GM18517 (cell line): ENCODE measurements at regions not wholly inside any gene's neighbourhood (a gene's known extent, or its start where the extent isn't known, plus 50 kb on each side); places are given as distances from the start of the nearest gene placed in this dataset.
"Not testable (repeated sequence)": the region's sequence is repeated elsewhere in the genome, so short reads cannot be mapped to it uniquely, and the experiment has no call there.

Experiments
- ATAC-seq: cut with Tn5 transposase; IDR thresholded peaks from one replicate; pipeline ENCODE4 v1.9.1; 2021; ENCODE audit warnings: mild to moderate bottlenecking, moderate library complexity; ENCODE audit not compliant: unreplicated experiment

DNA sequence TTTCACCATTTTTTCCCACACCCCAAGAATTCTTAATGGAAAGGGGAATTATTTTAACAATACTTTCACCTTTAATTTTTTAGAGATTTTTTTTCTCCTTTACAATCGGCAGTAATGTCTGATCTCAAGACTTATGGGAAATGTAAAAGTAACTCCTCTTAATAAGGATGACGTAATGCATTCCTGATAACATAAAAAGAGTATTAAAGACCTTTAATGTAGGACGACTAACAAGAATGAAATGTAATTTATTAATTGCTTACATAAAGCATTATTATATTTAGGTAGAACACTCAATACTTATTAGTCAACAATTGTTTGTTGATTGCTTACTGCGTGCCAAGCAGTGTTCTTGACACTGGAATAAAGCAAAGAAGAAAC lies 416.8 kb upstream of the NAALADL2 start:
- ATAC-seq = no peak

DNA sequence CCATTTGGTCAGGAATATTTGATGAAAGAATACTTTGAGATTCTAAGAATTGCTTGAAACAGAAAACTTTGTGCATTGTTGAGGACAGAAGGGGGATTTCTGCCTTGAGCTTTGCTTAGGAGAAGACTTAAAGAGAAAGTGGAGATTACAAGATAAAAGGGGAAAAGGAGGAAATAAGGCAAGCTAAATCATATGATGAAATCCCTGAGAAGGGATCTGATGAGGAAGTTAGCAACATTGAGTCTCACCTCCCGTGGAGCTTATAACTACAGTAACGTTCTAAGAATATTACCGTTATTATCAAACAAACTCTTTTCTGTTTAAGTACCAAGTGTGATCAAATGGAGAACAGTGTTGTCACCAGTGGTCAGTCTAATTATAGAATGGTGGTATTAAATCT lies 414.7 kb upstream of the NAALADL2 start:
- ATAC-seq = no peak

DNA sequence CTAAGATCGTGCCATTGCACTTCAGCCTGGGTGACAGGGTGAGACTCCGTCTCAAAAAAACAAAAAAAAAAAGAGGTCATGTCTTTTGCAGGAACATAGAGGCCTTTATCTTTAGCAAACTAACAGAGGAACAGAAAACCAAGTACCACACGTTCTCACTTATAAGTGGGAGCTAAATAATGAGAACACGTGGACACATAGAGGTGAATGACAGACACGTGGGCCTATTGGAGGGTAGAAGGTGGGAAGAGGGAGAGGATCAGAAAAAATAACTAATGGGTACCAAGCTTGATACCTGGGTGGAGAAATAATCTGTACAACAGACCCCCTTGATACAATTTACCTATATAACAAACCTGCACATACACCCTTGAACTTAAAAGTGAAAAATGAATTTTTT lies 401.4 kb upstream of the NAALADL2 start:
- no peak for ATAC-seq

DNA sequence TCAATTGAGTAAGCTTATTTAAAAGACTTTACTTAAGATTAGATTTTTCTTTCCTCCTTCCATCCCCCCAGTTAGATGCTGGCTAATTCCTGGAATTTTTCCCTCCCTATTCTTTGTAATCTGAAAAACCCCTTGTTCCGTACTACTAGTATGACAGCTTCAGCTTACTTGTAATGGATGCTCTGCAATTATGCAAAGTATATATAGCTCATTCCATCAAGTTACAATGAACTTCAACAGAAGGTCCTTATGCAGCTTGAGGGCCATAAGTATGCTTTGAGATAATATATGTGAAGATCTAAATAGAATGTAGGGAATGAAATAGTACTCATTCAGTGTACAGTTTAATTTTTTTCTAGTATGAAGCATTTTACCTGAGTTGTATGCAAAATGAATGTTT lies 398.3 kb upstream of the NAALADL2 start:
- no peak for ATAC-seq

DNA sequence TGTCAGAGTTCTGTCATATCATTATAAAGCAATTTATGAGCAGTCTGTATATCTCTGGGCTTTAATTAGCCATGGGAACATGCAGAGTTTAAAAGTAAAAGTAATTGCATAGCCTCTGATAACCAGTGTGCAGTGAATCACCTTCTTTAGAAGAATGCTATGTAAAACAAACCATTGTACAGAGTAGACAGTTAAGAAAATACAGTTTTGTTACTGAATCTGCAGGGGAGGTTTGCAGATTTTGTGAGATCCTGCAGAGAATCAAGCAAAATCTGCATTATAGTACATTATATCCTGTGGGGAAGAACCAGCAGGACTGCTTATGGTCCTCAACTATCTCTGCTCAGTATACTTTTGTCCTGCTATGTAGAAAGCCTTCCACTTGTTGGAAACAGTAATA lies 396.2 kb upstream of the NAALADL2 start:
- ATAC-seq = no peak

DNA sequence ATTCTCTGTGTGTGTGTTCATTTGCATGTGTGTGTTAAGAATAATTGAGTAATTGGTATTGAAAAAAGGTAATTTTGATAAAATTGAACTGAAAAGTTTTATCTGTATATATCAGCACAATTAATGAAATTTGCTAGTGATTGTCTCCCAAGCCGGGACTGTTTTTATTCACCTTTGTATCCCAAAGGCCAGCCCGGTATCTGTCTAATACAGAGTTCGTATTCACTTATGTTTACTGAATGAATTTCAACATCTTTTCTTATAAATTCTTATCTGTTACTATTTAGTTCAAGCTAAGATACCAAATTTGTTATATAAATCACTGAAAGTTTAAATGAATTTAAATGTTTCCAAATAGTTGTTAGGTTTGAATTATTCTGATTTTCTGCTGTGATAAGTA lies 394.0 kb upstream of the NAALADL2 start:
- ATAC-seq = no peak

DNA sequence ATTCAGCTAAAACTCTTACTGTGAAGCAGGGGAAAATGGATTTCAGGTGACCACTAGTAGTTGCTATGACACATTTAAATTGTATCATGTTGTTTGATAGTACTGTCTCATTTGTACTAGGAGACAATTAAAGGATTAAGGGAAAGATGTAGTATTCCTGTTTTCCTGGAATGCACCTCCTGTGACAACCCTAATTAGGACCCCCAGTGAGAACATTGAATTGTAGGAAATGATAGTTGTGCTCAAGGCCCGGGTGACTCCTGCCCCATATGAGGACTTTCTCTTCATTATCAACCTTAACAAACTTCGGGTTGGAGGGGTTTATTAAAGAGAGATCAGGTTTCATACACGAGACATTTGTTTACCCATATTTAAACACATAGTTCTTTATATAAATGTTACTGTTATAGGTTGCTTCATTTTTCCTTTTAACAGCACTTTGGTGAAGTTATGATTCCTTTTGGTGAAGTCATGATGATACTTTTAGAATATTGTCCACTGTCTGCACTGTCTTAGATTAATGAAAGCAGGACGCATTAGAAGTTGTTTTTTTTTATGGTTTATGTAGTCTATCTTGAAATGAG lies 392.6 kb upstream of the NAALADL2 start:
- ATAC-seq = no peak

DNA sequence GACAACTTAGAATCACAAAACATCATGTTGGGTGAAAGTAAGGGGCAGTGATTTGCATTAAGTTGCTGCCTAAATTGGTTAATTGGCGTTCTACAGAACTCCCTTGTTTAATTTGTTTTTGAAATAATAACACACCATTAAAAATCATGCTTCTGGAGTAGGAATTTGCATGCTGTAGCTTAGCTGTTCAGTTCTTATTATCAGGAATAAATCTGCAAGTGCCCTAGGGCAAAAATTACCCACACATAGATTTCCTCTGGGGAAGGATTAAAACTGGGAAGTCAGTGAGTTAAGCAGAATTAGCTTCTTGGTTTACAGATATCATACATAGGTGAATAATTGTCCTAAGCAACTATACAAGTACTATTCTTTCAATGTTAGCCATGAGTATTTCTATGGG lies 381.6 kb upstream of the NAALADL2 start:
- ATAC-seq = no peak

DNA sequence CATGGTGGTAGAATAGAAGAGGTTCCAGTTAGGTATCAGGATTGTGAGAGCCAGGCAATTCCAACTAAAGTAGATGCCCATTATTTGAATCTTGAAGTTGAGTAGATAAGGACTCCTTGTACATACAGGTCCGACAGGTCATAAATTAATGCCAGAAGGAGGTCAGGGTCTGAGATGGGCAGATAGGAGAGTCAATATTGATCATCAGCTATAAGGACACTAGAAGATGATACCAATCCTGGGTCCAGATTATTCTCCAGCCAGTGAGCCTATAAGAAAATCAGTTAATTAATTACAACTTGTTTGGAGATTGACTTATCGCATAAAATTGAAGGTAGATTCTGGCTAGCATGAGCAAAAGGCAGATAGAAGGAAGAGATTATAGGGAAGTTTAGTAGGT lies 378.4 kb upstream of the NAALADL2 start:
- ATAC-seq = no peak

DNA sequence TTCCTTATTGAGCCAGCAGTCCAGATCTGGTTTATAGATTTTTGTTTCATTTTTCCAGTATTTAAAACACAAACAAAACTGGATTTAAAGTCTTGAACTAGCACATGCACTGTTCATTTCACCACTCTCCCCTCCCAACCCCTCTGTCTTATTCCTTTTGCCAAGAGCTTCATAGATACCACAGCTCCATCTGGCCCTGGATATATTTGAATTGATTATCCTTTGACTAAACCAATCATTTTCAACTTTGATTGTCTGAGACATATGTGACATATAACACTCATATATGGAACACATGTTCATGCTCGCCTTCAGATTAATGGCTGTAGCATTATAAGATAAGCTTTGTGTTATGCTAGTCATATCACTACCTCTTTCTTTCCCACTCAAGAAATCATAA lies 376.6 kb upstream of the NAALADL2 start:
- no peak for ATAC-seq

DNA sequence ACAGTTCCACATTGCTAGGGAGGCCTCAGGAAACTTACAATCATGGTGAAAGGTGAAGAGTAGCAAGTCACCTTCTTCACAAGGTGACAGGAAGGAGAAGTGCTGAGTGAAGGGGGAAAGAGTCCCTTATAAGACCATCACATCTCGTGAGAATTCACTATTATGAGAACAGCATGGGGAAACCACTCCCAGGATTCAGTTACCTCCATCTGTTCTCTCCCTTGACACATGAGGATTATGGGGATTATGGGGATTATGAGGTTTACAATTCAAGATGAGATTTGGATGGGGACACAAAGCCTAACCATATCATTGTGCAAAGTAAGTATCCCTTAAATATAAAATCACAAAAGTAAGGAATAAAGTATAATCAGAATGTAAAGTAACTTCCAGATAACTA lies 375.9 kb upstream of the NAALADL2 start:
- ATAC-seq = no peak

DNA sequence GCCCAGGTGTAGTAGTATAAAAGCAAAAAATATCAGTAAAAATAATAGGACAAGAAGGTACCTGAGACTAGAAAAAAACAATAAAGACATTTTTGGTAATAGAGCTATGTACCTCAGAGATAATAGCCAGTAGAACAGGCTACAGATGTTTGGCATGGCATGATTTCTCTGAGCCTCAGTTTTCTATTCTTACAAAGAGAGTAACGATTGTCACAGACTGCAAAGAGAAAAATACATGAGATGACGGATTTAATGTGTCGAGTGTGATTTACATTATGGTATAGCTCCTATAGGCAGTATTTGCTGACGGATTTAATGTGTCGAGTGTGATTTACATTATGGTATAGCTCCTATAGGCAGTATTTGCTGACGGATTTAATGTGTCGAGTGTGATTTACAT lies 375.3 kb upstream of the NAALADL2 start:
- ATAC-seq = not testable (repeated sequence)

DNA sequence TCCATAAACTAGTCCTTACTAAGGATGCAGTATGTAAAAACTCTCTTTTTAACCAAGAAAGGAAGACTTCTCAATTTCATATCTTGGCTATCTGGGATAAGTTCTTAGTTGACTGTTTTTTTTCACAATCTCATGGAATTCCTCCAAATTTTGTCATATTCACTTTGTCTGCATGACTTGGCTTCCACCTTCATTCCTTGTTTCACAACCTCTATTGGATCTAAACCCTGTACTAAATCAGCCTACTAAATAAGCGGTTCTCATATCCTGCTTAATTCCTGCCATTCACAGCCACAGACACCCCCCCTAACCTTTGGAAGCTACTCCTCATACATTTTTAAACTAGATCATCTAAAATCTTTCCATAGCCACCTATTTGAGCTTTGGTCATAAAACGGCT lies 370.6 kb upstream of the NAALADL2 start:
- ATAC-seq = no peak

DNA sequence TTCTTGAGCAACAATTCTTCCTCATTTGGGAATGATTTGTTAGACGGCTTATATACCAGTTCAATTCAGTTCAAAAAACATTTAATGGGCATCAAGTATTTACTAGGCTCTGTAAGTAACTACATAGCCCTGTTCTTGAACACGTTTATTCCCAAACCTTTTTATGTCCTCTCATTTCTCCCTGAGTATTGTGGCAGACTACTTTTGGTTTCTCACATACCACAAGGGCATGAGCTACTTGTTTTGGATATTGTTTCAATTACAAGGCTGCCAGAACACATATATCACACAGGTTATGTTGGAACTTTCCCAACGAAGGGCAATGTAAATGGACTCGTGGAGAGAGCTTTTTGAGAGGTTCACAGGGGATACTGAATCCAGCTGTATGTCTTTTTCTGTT lies 363.8 kb upstream of the NAALADL2 start:
- ATAC-seq = no peak

DNA sequence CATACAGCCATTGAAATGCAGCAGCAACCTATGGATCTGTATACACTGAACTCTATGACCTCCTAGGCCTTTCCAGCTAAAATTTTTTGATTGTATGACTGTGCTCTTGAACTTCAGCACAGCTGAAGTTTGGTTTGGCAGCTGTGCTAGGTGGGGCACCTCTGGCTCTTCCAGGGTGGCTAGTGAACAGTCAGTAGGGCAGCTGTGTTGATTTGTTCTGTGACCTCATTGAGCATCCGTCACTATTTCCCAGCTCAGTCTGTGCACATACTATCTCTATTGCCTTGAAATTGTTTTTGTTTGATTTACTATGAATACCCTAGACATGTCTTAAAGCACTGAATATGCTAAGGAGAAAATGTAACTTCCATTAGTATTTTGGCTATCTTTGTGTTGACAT lies 363.2 kb upstream of the NAALADL2 start:
- ATAC-seq = no peak

DNA sequence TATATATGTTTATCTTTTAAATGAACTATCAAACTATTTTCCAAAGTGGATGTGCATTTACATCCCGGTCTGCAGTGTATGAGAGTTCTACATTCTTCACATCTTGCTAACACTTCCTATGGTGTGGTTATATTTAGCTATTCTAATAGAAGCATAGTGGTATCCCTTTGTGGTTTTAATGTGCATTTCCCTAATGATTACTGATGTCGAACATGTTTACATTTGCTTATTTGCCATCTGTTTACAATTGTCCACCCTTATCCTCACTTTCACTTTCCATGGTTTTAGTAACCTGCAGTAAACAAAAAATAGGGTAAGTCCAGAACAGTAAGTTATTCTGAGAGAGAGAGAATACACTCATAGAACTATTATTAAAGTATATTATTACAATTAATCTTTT lies 360.5 kb upstream of the NAALADL2 start:
- no peak for ATAC-seq

DNA sequence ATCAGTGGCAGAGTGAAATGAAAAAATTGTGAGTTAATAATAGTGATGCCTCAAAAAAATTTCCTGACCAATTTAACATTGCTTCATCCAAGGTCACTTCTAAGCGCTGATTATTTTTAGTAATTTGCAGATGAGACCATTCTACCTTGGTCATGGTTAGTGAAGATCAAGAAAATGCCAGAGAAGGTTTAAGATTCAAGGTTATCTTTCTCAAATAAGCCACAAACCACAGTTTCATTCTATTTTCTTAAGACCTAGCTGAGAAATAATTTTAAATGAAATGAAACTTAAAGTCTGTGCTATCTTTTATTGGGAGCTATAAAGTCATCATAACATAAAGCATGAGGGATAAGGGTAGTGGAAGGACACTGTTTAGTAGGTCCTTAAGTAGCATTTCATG lies 353.9 kb upstream of the NAALADL2 start:
- no peak for ATAC-seq

DNA sequence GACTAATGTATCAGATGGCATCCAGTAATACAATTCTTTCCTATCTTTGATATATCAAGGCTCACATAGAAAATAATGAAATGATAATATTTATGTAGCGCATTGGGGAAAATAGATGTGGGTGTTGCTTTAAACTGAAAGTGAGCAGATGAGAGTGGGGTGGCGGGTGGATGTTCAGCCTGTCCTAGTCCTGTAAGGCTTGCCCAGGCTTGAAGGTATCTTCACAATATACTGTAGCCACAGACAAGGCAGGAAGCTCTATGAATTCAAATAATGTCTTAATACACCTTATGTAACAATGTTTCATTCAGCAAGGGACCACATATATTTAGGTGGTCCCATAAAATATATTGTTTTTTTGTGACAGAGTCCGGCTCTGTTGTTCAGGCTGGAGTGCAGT lies 334.9 kb upstream of the NAALADL2 start:
- ATAC-seq = no peak

DNA sequence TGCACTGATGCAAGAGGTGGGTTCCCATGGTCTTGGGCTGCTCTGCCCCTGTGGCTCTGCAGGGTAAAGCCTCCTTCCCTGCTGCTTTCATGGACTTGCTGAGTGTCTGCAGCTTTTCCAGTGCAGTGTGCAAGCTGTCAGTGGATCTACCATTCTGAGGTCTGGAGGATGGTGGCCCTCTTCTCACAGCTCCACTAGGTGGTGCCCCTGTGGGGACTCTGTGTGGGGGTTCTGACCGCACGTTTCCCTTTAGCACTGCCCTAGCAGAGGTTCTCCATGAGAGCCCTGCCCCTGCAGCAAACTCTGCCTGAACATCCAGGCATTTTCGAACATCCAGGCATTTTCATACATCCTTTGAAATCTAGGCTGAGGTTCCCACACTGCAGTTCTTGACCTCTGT lies 329.8 kb upstream of the NAALADL2 start:
- ATAC-seq = no peak

DNA sequence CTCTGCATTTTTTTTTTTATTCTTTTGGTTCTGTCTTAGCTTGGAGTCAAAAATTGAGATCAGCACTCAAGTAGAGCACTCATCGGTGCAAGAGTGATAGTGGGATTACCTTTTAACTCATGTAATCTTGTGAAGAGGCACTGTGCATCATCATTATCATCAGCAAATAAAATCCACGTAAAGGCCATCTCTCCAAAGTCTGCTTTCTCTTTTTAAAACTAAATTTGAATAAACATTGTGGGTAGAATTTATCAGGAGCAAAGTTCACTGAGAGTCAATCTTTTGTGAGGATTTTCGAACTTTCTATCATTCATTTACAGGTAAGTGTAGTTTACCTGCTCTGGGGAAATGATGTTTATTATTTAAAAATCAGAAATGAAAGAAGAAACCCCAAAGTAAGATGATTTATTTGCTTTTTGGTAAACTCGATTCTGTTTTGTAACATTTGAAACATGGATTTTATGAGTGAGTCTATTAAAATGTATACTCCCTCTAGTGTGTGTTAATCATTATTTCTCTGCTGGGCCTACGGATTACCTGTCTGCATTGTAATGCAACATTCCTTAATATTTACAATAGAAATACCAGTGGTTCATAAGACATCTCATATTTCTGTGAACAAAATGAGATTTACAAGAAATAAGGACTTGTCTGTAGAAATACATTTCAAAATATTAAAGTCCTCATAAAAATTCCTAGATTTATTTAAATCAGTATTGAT lies 327.7 kb upstream of the NAALADL2 start:
- ATAC-seq = no peak

DNA sequence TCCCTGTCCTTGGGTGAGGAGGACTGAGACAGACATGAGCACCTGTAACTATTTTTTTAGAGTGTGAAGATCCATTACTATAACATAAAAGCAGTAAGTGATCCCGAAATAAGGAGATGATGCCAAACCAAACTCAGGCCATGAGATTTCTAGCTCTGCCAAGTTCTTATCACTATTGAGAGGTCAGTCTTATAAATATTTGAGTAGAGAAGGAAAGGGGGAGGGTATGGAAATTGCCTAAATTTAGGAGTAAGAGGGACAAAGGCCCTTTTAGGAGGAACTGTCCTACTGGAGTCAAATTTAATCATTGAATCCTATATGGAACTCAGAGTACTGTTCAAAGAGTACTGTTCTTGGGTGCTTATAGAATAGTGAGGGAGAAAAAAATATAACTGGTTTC lies 326.9 kb upstream of the NAALADL2 start:
- ATAC-seq = no peak

DNA sequence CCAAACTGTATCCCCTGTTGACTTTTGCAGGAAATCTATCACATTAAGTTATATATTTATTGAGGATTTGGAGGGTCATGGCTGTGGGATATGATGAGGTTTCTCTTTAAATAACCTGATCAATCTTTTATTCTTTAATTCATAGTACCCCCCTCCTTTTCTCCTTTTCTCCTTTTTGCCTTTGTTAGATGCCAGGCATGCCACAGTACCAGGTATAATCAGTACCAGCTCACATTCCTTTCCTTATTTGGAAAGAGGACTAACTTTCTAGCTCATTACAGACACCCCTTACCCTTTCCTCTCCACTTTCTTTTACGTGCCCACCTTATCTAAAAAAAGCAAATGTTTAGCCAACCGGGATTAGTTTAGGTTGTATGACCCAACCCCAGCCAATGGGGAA lies 326.4 kb upstream of the NAALADL2 start:
- no peak for ATAC-seq

DNA sequence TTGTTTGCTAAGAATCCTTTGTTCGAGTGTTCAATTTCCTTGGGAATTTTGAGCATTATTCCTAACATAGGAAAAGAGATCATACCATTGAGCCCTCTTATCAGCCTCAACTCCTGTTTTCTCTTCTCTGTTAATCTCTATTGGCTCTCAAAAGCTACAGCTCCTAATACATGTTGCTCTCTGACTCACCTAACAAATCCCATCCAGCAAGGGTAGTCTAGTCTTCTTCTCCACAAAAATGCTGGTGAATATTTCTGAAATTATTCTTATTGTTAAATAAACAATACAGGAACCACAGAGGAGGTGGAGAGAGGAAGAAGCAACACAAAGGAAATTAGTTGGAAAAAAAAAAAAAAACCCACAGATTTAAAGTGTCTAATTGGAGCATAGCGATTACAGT lies 325.8 kb upstream of the NAALADL2 start:
- ATAC-seq = no peak
